HEK293 (cell line): ENCODE measurements at regions not wholly inside any gene's neighbourhood (a gene's known extent, or its start where the extent isn't known, plus 50 kb on each side); places are given as distances from the start of the nearest gene placed in this dataset.

Source experiments
- CTCF ChIA-PET: fragments of 350-600 bp; formaldehyde crosslinking; extraction: SDS; loops from one replicate; lab custom pipeline; 2021; ENCODE audit warnings: antibody characterized with exemption; lab: Yijun Ruan, JAX
- POLR2A ChIA-PET: fragments of 300-600 bp; formaldehyde crosslinking; extraction: SDS; loops from one replicate; lab custom pipeline; 2020; ENCODE audit warnings: antibody characterized with exemption, inconsistent platforms; lab: Yijun Ruan, JAX
- H3K27ac ChIP-seq: fragments of 200-500 bp; sonication (Bioruptor generic); 2 replicates; pipeline ENCODE4 v1.5.1; 2014; ENCODE audit warnings: low read depth, low read length, control low read depth, inconsistent platforms; ENCODE audit errors: extremely low read depth
- H3K36me3 ChIP-seq, 2 experiments: fragments of 200-500 bp in 1 of 2; sonication (Bioruptor generic) in 1 of 2; 1 replicate in 1 of 2; 2 replicates in 1 of 2; pipeline ENCODE4 v1.5.1; 2014 to 2017; ENCODE audit warnings: inconsistent platforms in 2 of 2, low read length in 2 of 2; ENCODE audit not compliant: control insufficient read depth in 2 of 2, insufficient read depth in 1 of 2
- H3K4me1 ChIP-seq: fragments of 200-500 bp; sonication (Bioruptor generic); 2 replicates; pipeline ENCODE4 v1.5.1; 2014; ENCODE audit warnings: mild to moderate bottlenecking, low read length, inconsistent platforms; ENCODE audit not compliant: control insufficient read depth, insufficient read depth
- H3K4me3 ChIP-seq: 2 replicates; pipeline ENCODE4 v1.5.1; 2011; ENCODE audit warnings: low read depth, mild to moderate bottlenecking, control low read depth, low read length, moderate library complexity
- H3K9me3 ChIP-seq: fragments of 200-500 bp; sonication (Bioruptor generic); 2 replicates; pipeline ENCODE4 v1.5.1; 2014; ENCODE audit warnings: low read depth, low read length, inconsistent platforms; ENCODE audit not compliant: control insufficient read depth, insufficient read depth
- OVOL3 ChIP-seq: fragments of 450-650 bp; formaldehyde crosslinking; IDR thresholded peaks from 2 replicates; pipeline ENCODE4 v1.5.1; 2016; ENCODE audit warnings: missing biosample characterization, missing genetic modification characterization
- ZBTB8A ChIP-seq: fragments of 450-650 bp; formaldehyde crosslinking; IDR thresholded peaks from 2 replicates; pipeline ENCODE4 v1.5.1; 2016; ENCODE audit warnings: missing biosample characterization, missing genetic modification characterization
- ZNF112 ChIP-seq: fragments of 450-650 bp; formaldehyde crosslinking; IDR thresholded peaks from 2 replicates; pipeline ENCODE4 v1.5.0; 2017; ENCODE audit warnings: missing biosample characterization, missing genetic modification characterization
- ZNF169 ChIP-seq: fragments of 450-650 bp; formaldehyde crosslinking; IDR thresholded peaks from 2 replicates; pipeline ENCODE4 v1.5.1; 2016; ENCODE audit warnings: missing biosample characterization, missing genetic modification characterization
- ZNF221 ChIP-seq: fragments of 450-650 bp; formaldehyde crosslinking; IDR thresholded peaks from 2 replicates; pipeline ENCODE4 v1.5.1; 2017; ENCODE audit warnings: missing biosample characterization, missing genetic modification characterization, borderline replicate concordance
- ZNF366 ChIP-seq: fragments of 450-650 bp; formaldehyde crosslinking; conservative IDR thresholded peaks from 2 replicates; pipeline ENCODE4 v1.5.1; 2016; ENCODE audit warnings: missing biosample characterization, missing genetic modification characterization
- ZNF530 ChIP-seq: fragments of 450-650 bp; formaldehyde crosslinking; IDR thresholded peaks from 2 replicates; pipeline ENCODE4 v1.5.1; 2016; ENCODE audit warnings: low read depth, missing biosample characterization, missing genetic modification characterization
- ZNF621 ChIP-seq: fragments of 450-650 bp; formaldehyde crosslinking; IDR thresholded peaks from 2 replicates; pipeline ENCODE4 v1.5.1; 2017; ENCODE audit warnings: missing biosample characterization, missing genetic modification characterization
- ZXDB ChIP-seq: fragments of 450-650 bp; formaldehyde crosslinking; IDR thresholded peaks from 2 replicates; pipeline ENCODE4 v1.5.1; 2016; ENCODE audit warnings: missing biosample characterization, missing genetic modification characterization
- TF ChIP-seq, protein P1 (sequence below): fragments of 450-650 bp; formaldehyde crosslinking; IDR thresholded peaks from 2 replicates; pipeline ENCODE4 v1.5.1; 2016; ENCODE audit warnings: missing biosample characterization, missing genetic modification characterization
- TF ChIP-seq, protein P2 (sequence below): IDR thresholded peaks from 2 replicates; pipeline ENCODE4 v1.6.1; 2011; ENCODE audit warnings: mild to moderate bottlenecking, low read depth, low read length, borderline replicate concordance
- TF ChIP-seq, protein P3 (sequence below): fragments of 450-650 bp; formaldehyde crosslinking; IDR thresholded peaks from 2 replicates; pipeline ENCODE4 v1.5.1; 2016; ENCODE audit warnings: missing biosample characterization, missing genetic modification characterization
- TF ChIP-seq, protein P4 (sequence below): fragments of 450-650 bp; formaldehyde crosslinking; IDR thresholded peaks from 2 replicates; pipeline ENCODE4 v1.5.1; 2016; ENCODE audit warnings: missing biosample characterization, missing genetic modification characterization, borderline replicate concordance
- TF ChIP-seq, protein P5 (sequence below): fragments of 450-650 bp; formaldehyde crosslinking; IDR thresholded peaks from 2 replicates; pipeline ENCODE4 v1.5.0; 2017; ENCODE audit warnings: missing biosample characterization, missing genetic modification characterization, borderline replicate concordance
- TF ChIP-seq, protein P6 (sequence below): fragments of 450-650 bp; formaldehyde crosslinking; IDR thresholded peaks from 2 replicates; pipeline ENCODE4 v1.5.1; 2016; ENCODE audit warnings: missing biosample characterization, missing genetic modification characterization
- TF ChIP-seq, protein P7 (sequence below): fragments of 450-650 bp; formaldehyde crosslinking; IDR thresholded peaks from 2 replicates; pipeline ENCODE4 v1.5.1; 2016; ENCODE audit warnings: missing biosample characterization, missing genetic modification characterization
- TF ChIP-seq, protein P8 (sequence below): fragments of 450-650 bp; formaldehyde crosslinking; IDR thresholded peaks from 2 replicates; pipeline ENCODE4 v1.5.1; 2016; ENCODE audit warnings: missing biosample characterization, missing genetic modification characterization

DNA sequence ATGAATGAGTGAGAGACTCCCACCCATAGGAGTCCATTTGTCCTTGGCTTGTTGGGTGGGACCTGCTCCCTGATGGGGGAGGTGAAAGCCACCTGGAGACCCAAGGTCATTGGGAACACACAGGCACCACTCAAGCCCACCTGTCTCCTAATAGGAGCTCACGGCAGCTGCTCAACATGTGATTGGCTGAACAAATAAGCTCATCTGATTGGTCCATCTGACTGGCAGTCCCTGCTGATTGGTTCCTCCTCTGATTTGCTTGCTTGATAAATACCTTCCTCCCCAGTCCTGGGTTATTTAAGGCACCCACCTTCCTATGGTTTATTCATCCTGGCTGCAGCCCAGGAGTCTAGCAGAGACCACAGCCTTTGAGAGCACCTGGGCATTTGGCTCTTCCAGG, 502.9 kb downstream of the PTPRU start:
- CTCF ChIA-PET, result no interaction called here
- Histone ChIP-seq H3K4me1 (no peaks in the 10 kb centered on the region), H3K9me3 (no peaks in the 10 kb centered on the region), H3K27ac (no peak overlapping the region), H3K4me3 (no peak overlapping the region), H3K36me3 (no peaks in the 10 kb centered on the region)
- POLR2A ChIA-PET, result no interaction called here
- no peak for TF ChIP-seq ZXDB (tag by site-specific recombination)
- TF ChIP-seq, protein P1, sequence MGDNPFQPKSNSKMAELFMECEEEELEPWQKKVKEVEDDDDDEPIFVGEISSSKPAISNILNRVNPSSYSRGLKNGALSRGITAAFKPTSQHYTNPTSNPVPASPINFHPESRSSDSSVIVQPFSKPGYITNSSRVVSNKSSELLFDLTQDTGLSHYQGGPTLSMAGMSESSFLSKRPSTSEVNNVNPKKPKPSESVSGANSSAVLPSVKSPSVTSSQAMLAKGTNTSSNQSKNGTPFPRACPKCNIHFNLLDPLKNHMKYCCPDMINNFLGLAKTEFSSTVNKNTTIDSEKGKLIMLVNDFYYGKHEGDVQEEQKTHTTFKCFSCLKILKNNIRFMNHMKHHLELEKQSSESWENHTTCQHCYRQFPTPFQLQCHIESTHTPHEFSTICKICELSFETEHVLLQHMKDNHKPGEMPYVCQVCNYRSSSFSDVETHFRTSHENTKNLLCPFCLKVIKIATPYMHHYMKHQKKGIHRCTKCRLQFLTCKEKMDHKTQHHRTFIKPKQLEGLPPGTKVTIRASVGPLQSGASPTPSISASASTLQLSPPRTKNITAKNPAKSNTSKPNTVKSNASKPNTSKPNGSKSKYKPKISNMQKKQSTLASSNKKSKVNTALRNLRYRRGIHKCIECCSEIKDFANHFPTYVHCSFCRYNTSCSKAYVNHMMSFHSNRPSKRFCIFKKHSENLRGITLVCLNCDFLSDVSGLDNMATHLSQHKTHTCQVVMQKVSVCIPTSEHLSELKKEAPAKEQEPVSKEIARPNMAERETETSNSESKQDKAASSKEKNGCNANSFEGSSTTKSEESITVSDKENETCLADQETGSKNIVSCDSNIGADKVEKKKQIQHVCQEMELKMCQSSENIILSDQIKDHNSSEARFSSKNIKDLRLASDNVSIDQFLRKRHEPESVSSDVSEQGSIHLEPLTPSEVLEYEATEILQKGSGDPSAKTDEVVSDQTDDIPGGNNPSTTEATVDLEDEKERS (tag by site-specific recombination), result no peak
- no peak for TF ChIP-seq ZNF530
- no peak for TF ChIP-seq ZBTB8A (tag by site-specific recombination)
- TF ChIP-seq ZNF169 (tag by site-specific recombination), result no peak
- TF ChIP-seq, protein P2, sequence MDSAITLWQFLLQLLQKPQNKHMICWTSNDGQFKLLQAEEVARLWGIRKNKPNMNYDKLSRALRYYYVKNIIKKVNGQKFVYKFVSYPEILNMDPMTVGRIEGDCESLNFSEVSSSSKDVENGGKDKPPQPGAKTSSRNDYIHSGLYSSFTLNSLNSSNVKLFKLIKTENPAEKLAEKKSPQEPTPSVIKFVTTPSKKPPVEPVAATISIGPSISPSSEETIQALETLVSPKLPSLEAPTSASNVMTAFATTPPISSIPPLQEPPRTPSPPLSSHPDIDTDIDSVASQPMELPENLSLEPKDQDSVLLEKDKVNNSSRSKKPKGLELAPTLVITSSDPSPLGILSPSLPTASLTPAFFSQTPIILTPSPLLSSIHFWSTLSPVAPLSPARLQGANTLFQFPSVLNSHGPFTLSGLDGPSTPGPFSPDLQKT, result no peak
- TF ChIP-seq ZNF221 (tag by site-specific recombination), result no peak
- no peak for TF ChIP-seq OVOL3 (tag by site-specific recombination)
- TF ChIP-seq, protein P3, sequence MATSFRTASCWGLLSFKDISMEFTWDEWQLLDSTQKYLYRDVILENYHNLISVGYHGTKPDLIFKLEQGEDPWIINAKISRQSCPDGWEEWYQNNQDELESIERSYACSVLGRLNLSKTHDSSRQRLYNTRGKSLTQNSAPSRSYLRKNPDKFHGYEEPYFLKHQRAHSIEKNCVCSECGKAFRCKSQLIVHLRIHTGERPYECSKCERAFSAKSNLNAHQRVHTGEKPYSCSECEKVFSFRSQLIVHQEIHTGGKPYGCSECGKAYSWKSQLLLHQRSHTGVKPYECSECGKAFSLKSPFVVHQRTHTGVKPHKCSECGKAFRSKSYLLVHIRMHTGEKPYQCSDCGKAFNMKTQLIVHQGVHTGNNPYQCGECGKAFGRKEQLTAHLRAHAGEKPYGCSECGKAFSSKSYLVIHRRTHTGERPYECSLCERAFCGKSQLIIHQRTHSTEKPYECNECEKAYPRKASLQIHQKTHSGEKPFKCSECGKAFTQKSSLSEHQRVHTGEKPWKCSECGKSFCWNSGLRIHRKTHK (tag by site-specific recombination), result no peak
- no peak for TF ChIP-seq ZNF112 (tag by site-specific recombination)
- TF ChIP-seq, protein P4, sequence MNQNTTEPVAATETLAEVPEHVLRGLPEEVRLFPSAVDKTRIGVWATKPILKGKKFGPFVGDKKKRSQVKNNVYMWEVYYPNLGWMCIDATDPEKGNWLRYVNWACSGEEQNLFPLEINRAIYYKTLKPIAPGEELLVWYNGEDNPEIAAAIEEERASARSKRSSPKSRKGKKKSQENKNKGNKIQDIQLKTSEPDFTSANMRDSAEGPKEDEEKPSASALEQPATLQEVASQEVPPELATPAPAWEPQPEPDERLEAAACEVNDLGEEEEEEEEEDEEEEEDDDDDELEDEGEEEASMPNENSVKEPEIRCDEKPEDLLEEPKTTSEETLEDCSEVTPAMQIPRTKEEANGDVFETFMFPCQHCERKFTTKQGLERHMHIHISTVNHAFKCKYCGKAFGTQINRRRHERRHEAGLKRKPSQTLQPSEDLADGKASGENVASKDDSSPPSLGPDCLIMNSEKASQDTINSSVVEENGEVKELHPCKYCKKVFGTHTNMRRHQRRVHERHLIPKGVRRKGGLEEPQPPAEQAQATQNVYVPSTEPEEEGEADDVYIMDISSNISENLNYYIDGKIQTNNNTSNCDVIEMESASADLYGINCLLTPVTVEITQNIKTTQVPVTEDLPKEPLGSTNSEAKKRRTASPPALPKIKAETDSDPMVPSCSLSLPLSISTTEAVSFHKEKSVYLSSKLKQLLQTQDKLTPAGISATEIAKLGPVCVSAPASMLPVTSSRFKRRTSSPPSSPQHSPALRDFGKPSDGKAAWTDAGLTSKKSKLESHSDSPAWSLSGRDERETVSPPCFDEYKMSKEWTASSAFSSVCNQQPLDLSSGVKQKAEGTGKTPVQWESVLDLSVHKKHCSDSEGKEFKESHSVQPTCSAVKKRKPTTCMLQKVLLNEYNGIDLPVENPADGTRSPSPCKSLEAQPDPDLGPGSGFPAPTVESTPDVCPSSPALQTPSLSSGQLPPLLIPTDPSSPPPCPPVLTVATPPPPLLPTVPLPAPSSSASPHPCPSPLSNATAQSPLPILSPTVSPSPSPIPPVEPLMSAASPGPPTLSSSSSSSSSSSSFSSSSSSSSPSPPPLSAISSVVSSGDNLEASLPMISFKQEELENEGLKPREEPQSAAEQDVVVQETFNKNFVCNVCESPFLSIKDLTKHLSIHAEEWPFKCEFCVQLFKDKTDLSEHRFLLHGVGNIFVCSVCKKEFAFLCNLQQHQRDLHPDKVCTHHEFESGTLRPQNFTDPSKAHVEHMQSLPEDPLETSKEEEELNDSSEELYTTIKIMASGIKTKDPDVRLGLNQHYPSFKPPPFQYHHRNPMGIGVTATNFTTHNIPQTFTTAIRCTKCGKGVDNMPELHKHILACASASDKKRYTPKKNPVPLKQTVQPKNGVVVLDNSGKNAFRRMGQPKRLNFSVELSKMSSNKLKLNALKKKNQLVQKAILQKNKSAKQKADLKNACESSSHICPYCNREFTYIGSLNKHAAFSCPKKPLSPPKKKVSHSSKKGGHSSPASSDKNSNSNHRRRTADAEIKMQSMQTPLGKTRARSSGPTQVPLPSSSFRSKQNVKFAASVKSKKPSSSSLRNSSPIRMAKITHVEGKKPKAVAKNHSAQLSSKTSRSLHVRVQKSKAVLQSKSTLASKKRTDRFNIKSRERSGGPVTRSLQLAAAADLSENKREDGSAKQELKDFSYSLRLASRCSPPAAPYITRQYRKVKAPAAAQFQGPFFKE, result no peak
- TF ChIP-seq, protein P5, sequence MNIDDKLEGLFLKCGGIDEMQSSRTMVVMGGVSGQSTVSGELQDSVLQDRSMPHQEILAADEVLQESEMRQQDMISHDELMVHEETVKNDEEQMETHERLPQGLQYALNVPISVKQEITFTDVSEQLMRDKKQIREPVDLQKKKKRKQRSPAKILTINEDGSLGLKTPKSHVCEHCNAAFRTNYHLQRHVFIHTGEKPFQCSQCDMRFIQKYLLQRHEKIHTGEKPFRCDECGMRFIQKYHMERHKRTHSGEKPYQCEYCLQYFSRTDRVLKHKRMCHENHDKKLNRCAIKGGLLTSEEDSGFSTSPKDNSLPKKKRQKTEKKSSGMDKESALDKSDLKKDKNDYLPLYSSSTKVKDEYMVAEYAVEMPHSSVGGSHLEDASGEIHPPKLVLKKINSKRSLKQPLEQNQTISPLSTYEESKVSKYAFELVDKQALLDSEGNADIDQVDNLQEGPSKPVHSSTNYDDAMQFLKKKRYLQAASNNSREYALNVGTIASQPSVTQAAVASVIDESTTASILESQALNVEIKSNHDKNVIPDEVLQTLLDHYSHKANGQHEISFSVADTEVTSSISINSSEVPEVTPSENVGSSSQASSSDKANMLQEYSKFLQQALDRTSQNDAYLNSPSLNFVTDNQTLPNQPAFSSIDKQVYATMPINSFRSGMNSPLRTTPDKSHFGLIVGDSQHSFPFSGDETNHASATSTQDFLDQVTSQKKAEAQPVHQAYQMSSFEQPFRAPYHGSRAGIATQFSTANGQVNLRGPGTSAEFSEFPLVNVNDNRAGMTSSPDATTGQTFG (tag by site-specific recombination), result no peak
- TF ChIP-seq, protein P6, sequence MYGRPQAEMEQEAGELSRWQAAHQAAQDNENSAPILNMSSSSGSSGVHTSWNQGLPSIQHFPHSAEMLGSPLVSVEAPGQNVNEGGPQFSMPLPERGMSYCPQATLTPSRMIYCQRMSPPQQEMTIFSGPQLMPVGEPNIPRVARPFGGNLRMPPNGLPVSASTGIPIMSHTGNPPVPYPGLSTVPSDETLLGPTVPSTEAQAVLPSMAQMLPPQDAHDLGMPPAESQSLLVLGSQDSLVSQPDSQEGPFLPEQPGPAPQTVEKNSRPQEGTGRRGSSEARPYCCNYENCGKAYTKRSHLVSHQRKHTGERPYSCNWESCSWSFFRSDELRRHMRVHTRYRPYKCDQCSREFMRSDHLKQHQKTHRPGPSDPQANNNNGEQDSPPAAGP (tag by site-specific recombination), result no peak
- TF ChIP-seq, protein P7, sequence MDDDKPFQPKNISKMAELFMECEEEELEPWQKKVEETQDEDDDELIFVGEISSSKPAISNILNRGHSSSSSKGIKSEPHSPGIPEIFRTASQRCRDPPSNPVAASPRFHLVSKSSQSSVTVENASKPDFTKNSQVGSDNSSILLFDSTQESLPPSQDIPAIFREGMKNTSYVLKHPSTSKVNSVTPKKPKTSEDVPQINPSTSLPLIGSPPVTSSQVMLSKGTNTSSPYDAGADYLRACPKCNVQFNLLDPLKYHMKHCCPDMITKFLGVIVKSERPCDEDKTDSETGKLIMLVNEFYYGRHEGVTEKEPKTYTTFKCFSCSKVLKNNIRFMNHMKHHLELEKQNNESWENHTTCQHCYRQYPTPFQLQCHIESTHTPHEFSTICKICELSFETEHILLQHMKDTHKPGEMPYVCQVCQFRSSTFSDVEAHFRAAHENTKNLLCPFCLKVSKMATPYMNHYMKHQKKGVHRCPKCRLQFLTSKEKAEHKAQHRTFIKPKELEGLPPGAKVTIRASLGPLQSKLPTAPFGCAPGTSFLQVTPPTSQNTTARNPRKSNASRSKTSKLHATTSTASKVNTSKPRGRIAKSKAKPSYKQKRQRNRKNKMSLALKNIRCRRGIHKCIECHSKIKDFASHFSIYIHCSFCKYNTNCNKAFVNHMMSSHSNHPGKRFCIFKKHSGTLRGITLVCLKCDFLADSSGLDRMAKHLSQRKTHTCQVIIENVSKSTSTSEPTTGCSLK, result no peak
- TF ChIP-seq ZNF621 (tag by site-specific recombination), result no peak
- TF ChIP-seq, protein P8, sequence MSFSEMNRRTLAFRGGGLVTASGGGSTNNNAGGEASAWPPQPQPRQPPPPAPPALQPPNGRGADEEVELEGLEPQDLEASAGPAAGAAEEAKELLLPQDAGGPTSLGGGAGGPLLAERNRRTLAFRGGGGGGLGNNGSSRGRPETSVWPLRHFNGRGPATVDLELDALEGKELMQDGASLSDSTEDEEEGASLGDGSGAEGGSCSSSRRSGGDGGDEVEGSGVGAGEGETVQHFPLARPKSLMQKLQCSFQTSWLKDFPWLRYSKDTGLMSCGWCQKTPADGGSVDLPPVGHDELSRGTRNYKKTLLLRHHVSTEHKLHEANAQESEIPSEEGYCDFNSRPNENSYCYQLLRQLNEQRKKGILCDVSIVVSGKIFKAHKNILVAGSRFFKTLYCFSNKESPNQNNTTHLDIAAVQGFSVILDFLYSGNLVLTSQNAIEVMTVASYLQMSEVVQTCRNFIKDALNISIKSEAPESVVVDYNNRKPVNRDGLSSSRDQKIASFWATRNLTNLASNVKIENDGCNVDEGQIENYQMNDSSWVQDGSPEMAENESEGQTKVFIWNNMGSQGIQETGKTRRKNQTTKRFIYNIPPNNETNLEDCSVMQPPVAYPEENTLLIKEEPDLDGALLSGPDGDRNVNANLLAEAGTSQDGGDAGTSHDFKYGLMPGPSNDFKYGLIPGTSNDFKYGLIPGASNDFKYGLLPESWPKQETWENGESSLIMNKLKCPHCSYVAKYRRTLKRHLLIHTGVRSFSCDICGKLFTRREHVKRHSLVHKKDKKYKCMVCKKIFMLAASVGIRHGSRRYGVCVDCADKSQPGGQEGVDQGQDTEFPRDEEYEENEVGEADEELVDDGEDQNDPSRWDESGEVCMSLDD (tag by site-specific recombination), result no peak
- TF ChIP-seq ZNF366 (tag by site-specific recombination), result no peak
